K562 (cell line): ENCODE measurements at regions not wholly inside any gene's neighbourhood (a gene's known extent, or its start where the extent isn't known, plus 50 kb on each side); places are given as distances from the start of the nearest gene placed in this dataset.

ENCODE experiments used
- ATAC-seq: fragments of 200-7000 bp; cut with Tn5 transposase; 3 replicates; pipeline ENCODE4 v1.9.1; 2020; ENCODE audit warnings: moderate library complexity
- BruUV-seq: library from RNA; stranded (reverse); fragments of 400-500 nt; replicated peaks from 2 replicates; lab custom pipeline; 2021; lab: Mats Ljungman, UMichigan
- CTCF ChIA-PET: fragments of 300-600 bp; formaldehyde crosslinking; extraction: SDS; loops from one replicate; lab custom pipeline; 2021; ENCODE audit warnings: low intra/inter-chr PET ratio; lab: Yijun Ruan, JAX
- POLR2A ChIA-PET: fragments of 300-600, 350-650 bp; sonication (Branson Sonifier 250); formaldehyde crosslinking; extraction: SDS; loops from one replicate; lab custom pipeline; 2021; ENCODE audit warnings: antibody characterized with exemption, inconsistent platforms; lab: Yijun Ruan, JAX
- DNase-seq, 4 experiments: peaks; one replicate each; pipeline versions ENCODE4 v3.0.0 to v3.0.0-alpha.2; 2011 to 2018; ENCODE audit warnings: low spot score in 3 of 4, mixed read lengths in 3 of 4; ENCODE audit errors: extremely low read depth in 1 of 4
- FAIRE-seq: peaks from 2 replicates; lab custom pipeline; 2011; peaks lifted over from hg19 to GRCh38; lab: Jason Lieb, UNC
- H2AFZ ChIP-seq: 2 replicates; pipeline ENCODE4 v1.6.0; 2011; ENCODE audit warnings: low read depth, low read length, control low read depth, inconsistent platforms
- H3K27ac ChIP-seq: fragments of 200-600 bp; 3 replicates; pipeline ENCODE4 v1.8.0; 2011; ENCODE audit warnings: low read depth, mild to moderate bottlenecking, control low read depth, inconsistent platforms, low read length, moderate library complexity, mixed read lengths; ENCODE audit errors: extremely low read depth
- H3K27me3 ChIP-seq, 2 experiments: fragments of 300-600 bp in 1 of 2; 2 replicates in 1 of 2; 3 replicates in 1 of 2; pipeline versions ENCODE4 v1.6.0 to v1.8.0; 2011; ENCODE audit warnings: inconsistent platforms in 2 of 2, low read length in 2 of 2, mild to moderate bottlenecking in 1 of 2, mixed read lengths in 1 of 2, moderate library complexity in 1 of 2; ENCODE audit not compliant: control insufficient read depth in 2 of 2, insufficient read depth in 2 of 2
- H3K36me3 ChIP-seq: fragments of 300-600 bp; 3 replicates; pipeline ENCODE4 v1.8.0; 2011; ENCODE audit warnings: mild to moderate bottlenecking, low read length, inconsistent platforms; ENCODE audit not compliant: control insufficient read depth, insufficient read depth
- H3K4me1 ChIP-seq, 2 experiments: fragments of 200-600 bp in 1 of 2; replicated peaks in 1 of 2; 2 replicates in 1 of 2; 3 replicates in 1 of 2; pipeline versions ENCODE4 v1.5.1 to v1.8.0; 2011; ENCODE audit warnings: inconsistent platforms in 2 of 2, low read length in 2 of 2, mild to moderate bottlenecking in 1 of 2, mixed read lengths in 1 of 2, moderate library complexity in 1 of 2; ENCODE audit not compliant: control insufficient read depth in 2 of 2, insufficient read depth in 2 of 2
- H3K4me2 ChIP-seq: 2 replicates; pipeline ENCODE4 v1.6.1; 2011; ENCODE audit warnings: low read length, control low read depth, inconsistent platforms, mixed read lengths; ENCODE audit not compliant: insufficient read depth
- H3K4me3 ChIP-seq: fragments of 200-600 bp; sonication (generic), shearing (Covaris generic); 2 replicates; pipeline ENCODE4 v1.5.1; 2016; ENCODE audit warnings: control low read depth, inconsistent platforms
- H3K79me2 ChIP-seq: fragments of 200-600 bp; 3 replicates; pipeline ENCODE4 v1.8.0; 2011; ENCODE audit warnings: low read length, inconsistent platforms; ENCODE audit not compliant: control insufficient read depth, insufficient read depth
- H3K9ac ChIP-seq, 2 experiments: 2 replicates each; pipeline versions ENCODE4 v1.6.0 to v1.6.1; 2011; ENCODE audit warnings: low read depth in 2 of 2, low read length in 2 of 2, control low read depth in 1 of 2, inconsistent platforms in 1 of 2, mild to moderate bottlenecking in 1 of 2, mixed read lengths in 1 of 2; ENCODE audit not compliant: insufficient read depth in 1 of 2
- H3K9me1 ChIP-seq: one replicate; pipeline ENCODE4 v1.6.0; 2011; ENCODE audit warnings: inconsistent platforms, mild to moderate bottlenecking, low read length, moderate library complexity; ENCODE audit not compliant: control insufficient read depth, insufficient read depth
- H3K9me3 ChIP-seq: replicated peaks from 2 replicates; pipeline ENCODE4 v1.5.1; 2011; ENCODE audit warnings: low read depth, low read length, inconsistent platforms; ENCODE audit not compliant: control insufficient read depth, insufficient read depth
- H4K20me1 ChIP-seq: replicated peaks from 2 replicates; pipeline ENCODE4 v1.6.1; 2011; ENCODE audit warnings: low read length, inconsistent platforms, mixed read lengths; ENCODE audit not compliant: control insufficient read depth, insufficient read depth
- BRF1 ChIP-seq: IDR thresholded peaks from 3 replicates; pipeline ENCODE4 v1.6.1; 2011; ENCODE audit warnings: borderline replicate concordance, mild to moderate bottlenecking; ENCODE audit not compliant: insufficient read length; ENCODE audit errors: extremely low read depth
- CEBPZ ChIP-seq: fragments of 150-350 bp; IDR thresholded peaks from 2 replicates; pipeline ENCODE4 v1.6.1; 2014; ENCODE audit warnings: low read depth, mild to moderate bottlenecking, low read length, borderline replicate concordance
- EHMT2 ChIP-seq: fragments of 450-650 bp; IDR thresholded peaks from 2 replicates; pipeline ENCODE4 v1.6.1; 2018; ENCODE audit warnings: antibody characterized with exemption
- GATAD2A ChIP-seq: fragments of 450-650 bp; IDR thresholded peaks from 2 replicates; pipeline ENCODE4 v1.6.1; 2017
- MEIS2 ChIP-seq: fragments of 450-650 bp; IDR thresholded peaks from 2 replicates; pipeline ENCODE4 v1.6.1; 2014; ENCODE audit warnings: mild to moderate bottlenecking; ENCODE audit not compliant: partially characterized antibody
- MITF ChIP-seq: IDR thresholded peaks from 2 replicates; pipeline ENCODE4 v1.6.1; 2014; ENCODE audit warnings: antibody characterized with exemption
- NELFE ChIP-seq: IDR thresholded peaks from 2 replicates; pipeline ENCODE4 v1.6.1; 2011; ENCODE audit warnings: mild to moderate bottlenecking; ENCODE audit not compliant: insufficient read depth, insufficient read length
- NR2F6 ChIP-seq: fragments of 450-650 bp; formaldehyde crosslinking; IDR thresholded peaks from 2 replicates; pipeline ENCODE4 v1.4.0; 2020; ENCODE audit warnings: mild to moderate bottlenecking
- RBM15 ChIP-seq: fragments of 200-400 bp; formaldehyde crosslinking; IDR thresholded peaks from 2 replicates; pipeline ENCODE4 v1.6.1; 2018; ENCODE audit warnings: mild to moderate bottlenecking, low read length, moderate library complexity; ENCODE audit not compliant: insufficient read depth
- WHSC1 ChIP-seq: IDR thresholded peaks from one replicate; pipeline ENCODE4 v1.6.1; 2012; ENCODE audit warnings: low read length, control low read depth, inconsistent platforms
- ZFP1 ChIP-seq: fragments of 450-650 bp; formaldehyde crosslinking; IDR thresholded peaks from 2 replicates; pipeline ENCODE4 v1.4.0; 2020; ENCODE audit warnings: mild to moderate bottlenecking, mixed read lengths
- ZNF239 ChIP-seq: fragments of 250-450 bp; sonication (Bioruptor Pico); IDR thresholded peaks from 2 replicates; pipeline ENCODE4 v1.4.0; 2020; ENCODE audit warnings: mild to moderate bottlenecking
- ZNF253 ChIP-seq: fragments of 250-450 bp; sonication (Bioruptor Pico); conservative IDR thresholded peaks from 2 replicates; pipeline ENCODE4 v1.6.1; 2021; ENCODE audit warnings: mild to moderate bottlenecking
- ZNF3 ChIP-seq: fragments of 250-450 bp; sonication (Bioruptor Pico); IDR thresholded peaks from 2 replicates; pipeline ENCODE4 v1.5.0; 2021; ENCODE audit warnings: mild to moderate bottlenecking, moderate library complexity
- ZNF778 ChIP-seq: fragments of 450-650 bp; formaldehyde crosslinking; IDR thresholded peaks from 2 replicates; pipeline ENCODE4 v1.4.0; 2020; ENCODE audit warnings: mild to moderate bottlenecking, moderate library complexity
- WGBS: fragments of 100-300 bp; shearing (Covaris generic); methylation state at CpG from one replicate; pipeline ENCODE4 v1.1.6; 2016; ENCODE audit warnings: low coverage, mixed read lengths; ENCODE audit not compliant: insufficient coverage; ENCODE audit errors: missing lambda C conversion rate; 5-methylcytosine and 5-hydroxymethylcytosine counted together
- in situ Hi-C: fragments of 300-500 bp; cut with MboI; formaldehyde crosslinking; loops from 4 replicates; pipeline ENCODE4 v1.15.0; 2018; ENCODE audit warnings: inconsistent platforms, mixed read lengths
- intact Hi-C: fragments of 100-400 bp; cut with micrococcal nuclease; formaldehyde crosslinking; loops from 2 replicates; pipeline ENCODE4 v1.14.2; 2022

- TF ChIP-seq MITF (no peak), ZNF3 (no peak), NR2F6 (CRISPR knock-in tag) (no peak)
- TF ChIP-seq, all 486 proteins: peak for 0
These were observed 97.7 kb upstream of the GALNT17 start (continued) for GRCh38 chr7:71034243-71034642.

- CTCF ChIA-PET, result no interaction called here
- POLR2A ChIA-PET, result interaction anchor here (1.0 kb wide), 2 partner anchors 14 to 26 kb away, joined by 3 read pairs; no protein-coding TSS in a partner anchor
- Histone ChIP-seq H3K4me3 (no peak overlapping the region), H2AFZ (no peak overlapping the region), H4K20me1 (no peaks in the 10 kb centered on the region), H3K79me2 (no peaks in the 10 kb centered on the region), H3K27me3 (no peaks in the 10 kb centered on the region), H3K27ac (no peak overlapping the region), H3K9me1 (no peaks in the 10 kb centered on the region), H3K9me3 (no peaks in the 10 kb centered on the region), H3K9ac (no peak overlapping the region), H3K36me3 (no peaks in the 10 kb centered on the region), H3K4me1 (no peaks in the 10 kb centered on the region), H3K4me2 (no peak overlapping the region)
- in situ Hi-C loops, result no loop called here
- 0% methylated on average over 5 of the region's 5 CpGs for WGBS
- DNase-seq, result no peak
- no TSS peak for BruUV-seq
- no peak for ATAC-seq
- intact Hi-C loops, result no loop called here
- no peak for FAIRE-seq
- TF ChIP-seq CEBPZ, result no peak
- no peak for TF ChIP-seq ZNF253 (CRISPR knock-in tag)
- no peak for TF ChIP-seq GATAD2A
- TF ChIP-seq EHMT2, result no peak
- TF ChIP-seq ZNF778 (CRISPR knock-in tag), result no peak
- TF ChIP-seq MEIS2, result no peak
- no peak for TF ChIP-seq BRF1
- TF ChIP-seq RBM15, result no peak
- TF ChIP-seq ZFP1 (CRISPR knock-in tag), result no peak
- TF ChIP-seq WHSC1, result no peak
- TF ChIP-seq NELFE, result no peak
- TF ChIP-seq ZNF239 (CRISPR knock-in tag), result no peak
These were observed 89.4 kb upstream of the GALNT17 start for GRCh38 chr7:71042591-71042990.
